ENCODE measurements at regions not wholly inside any gene's neighbourhood (a gene's known extent, or its start where the extent isn't known, plus 50 kb on each side); places are given as distances from the start of the nearest gene placed in this dataset.

- no peak for DNase-seq (ENCODE audit: low spot score)
Observed at GRCh38 chr1:5225707-5226704, 571.6 kb downstream of the AJAP1 start.

GRCh38 chr1:5223206-5223605, 568.8 kb downstream of the AJAP1 start:
- DNase-seq (ENCODE audit: low spot score), result no peak

- DNase-seq (ENCODE audit: low spot score), result no peak
Observed at GRCh38 chr1:5222626-5223025, 568.2 kb downstream of the AJAP1 start.

GRCh38 chr1:5221451-5221850, 567.0 kb downstream of the AJAP1 start:
- DNase-seq (ENCODE audit: low spot score), result no peak

GRCh38 chr1:5220821-5221220, 566.4 kb downstream of the AJAP1 start:
- no peak for DNase-seq (ENCODE audit: low spot score)

- DNase-seq (ENCODE audit: low spot score), result no peak
Observed at GRCh38 chr1:5220421-5220820, 566.0 kb downstream of the AJAP1 start.

- no peak for DNase-seq (ENCODE audit: low spot score)
Observed at GRCh38 chr1:5200006-5200405, 545.6 kb downstream of the AJAP1 start.

- no peak for DNase-seq (ENCODE audit: low spot score)
Observed at GRCh38 chr1:5198328-5198727, 543.9 kb downstream of the AJAP1 start.

GRCh38 chr1:5191470-5191869, 537.1 kb downstream of the AJAP1 start:
- no peak for DNase-seq (ENCODE audit: low spot score)

- DNase-seq (ENCODE audit: low spot score), result peak; percentile 4
Observed at GRCh38 chr1:5189384-5189783, 535.0 kb downstream of the AJAP1 start.

- DNase-seq (ENCODE audit: low spot score), result no peak
Observed at GRCh38 chr1:5165762-5166161, 511.4 kb downstream of the AJAP1 start.

GRCh38 chr1:5164158-5164557, 509.7 kb downstream of the AJAP1 start:
- DNase-seq (ENCODE audit: low spot score), result no peak

- DNase-seq (ENCODE audit: low spot score), result no peak
Observed at GRCh38 chr1:5161372-5161771, 507.0 kb downstream of the AJAP1 start.

- no peak for DNase-seq (ENCODE audit: low spot score)
Observed at GRCh38 chr1:5157175-5157574, 502.8 kb downstream of the AJAP1 start.

- DNase-seq (ENCODE audit: low spot score), result no peak
Observed at GRCh38 chr1:5156416-5157120, 502.2 kb downstream of the AJAP1 start.

- DNase-seq (ENCODE audit: low spot score), result no peak
Observed at GRCh38 chr1:5151511-5151910, 497.1 kb downstream of the AJAP1 start.

GRCh38 chr1:5150191-5150590, 495.8 kb downstream of the AJAP1 start:
- DNase-seq (ENCODE audit: low spot score), result no peak

- DNase-seq (ENCODE audit: low spot score), result no peak
Observed at GRCh38 chr1:5147806-5148205, 493.4 kb downstream of the AJAP1 start.

GRCh38 chr1:5142389-5142788, 488.0 kb downstream of the AJAP1 start:
- no peak for DNase-seq (ENCODE audit: low spot score)

- no peak for DNase-seq (ENCODE audit: low spot score)
Observed at GRCh38 chr1:5141750-5142149, 487.3 kb downstream of the AJAP1 start.

- DNase-seq (ENCODE audit: low spot score), result no peak
Observed at GRCh38 chr1:5140962-5141361, 486.6 kb downstream of the AJAP1 start.

GRCh38 chr1:5140136-5140535, 485.7 kb downstream of the AJAP1 start:
- no peak for DNase-seq (ENCODE audit: low spot score)

- DNase-seq (ENCODE audit: low spot score), result no peak
Observed at GRCh38 chr1:5129746-5130355, 475.4 kb downstream of the AJAP1 start.

Data from hematopoietic multipotent progenitor cell treated with erythropoietin and hydrocortisone succinate and interleukin-3 and kit ligand, for 17 days (in vitro differentiated cells).